PC-9 (cell line): ENCODE measurements at regions not wholly inside any gene's neighbourhood (a gene's known extent, or its start where the extent isn't known, plus 50 kb on each side); places are given as distances from the start of the nearest gene placed in this dataset.

Source experiments
- BruUV-seq: library from RNA; stranded (reverse); fragments of 400-500 nt; replicated peaks from 2 replicates; lab custom pipeline; 2021; lab: Mats Ljungman, UMichigan
- CTCF ChIA-PET: fragments of 300-600 bp; sonication (Branson Sonifier 250); formaldehyde crosslinking; loops from one replicate; lab custom pipeline; 2022; ENCODE audit warnings: antibody characterized with exemption; lab: Charles Lee
- POLR2A ChIA-PET: fragments of 300-600 bp; sonication (Branson Sonifier 250); formaldehyde crosslinking; loops from one replicate; lab custom pipeline; 2022; ENCODE audit warnings: antibody characterized with exemption; ENCODE audit not compliant: unreplicated experiment; lab: Charles Lee
- DNase-seq, 2 experiments: peaks; one replicate each; pipeline versions ENCODE4 v3.0.0 to v3.0.0-alpha.2; 2015 to 2022; ENCODE audit warnings: mixed read lengths in 1 of 2
- H2AFZ ChIP-seq: fragments of 200-600 bp; sonication (generic); 2 replicates; pipeline ENCODE4 v1.8.1; 2017; ENCODE audit warnings: antibody characterized with exemption
- H3F3A ChIP-seq: fragments of 200-600 bp; sonication (generic); 2 replicates; pipeline ENCODE4 v1.8.1; 2017; ENCODE audit warnings: antibody characterized with exemption, mild to moderate bottlenecking, low read depth; ENCODE audit not compliant: insufficient read depth
- H3K27ac ChIP-seq: fragments of 200-600 bp; sonication (generic); 2 replicates; pipeline ENCODE4 v1.6.1; 2016; ENCODE audit warnings: mixed run types
- H3K27me3 ChIP-seq: fragments of 200-600 bp; sonication (generic); 2 replicates; pipeline ENCODE4 v1.6.1; 2016; ENCODE audit warnings: low read depth, mixed run types; ENCODE audit not compliant: insufficient read depth
- H3K36me3 ChIP-seq: fragments of 200-600 bp; sonication (generic); 2 replicates; pipeline ENCODE4 v1.6.1; 2016; ENCODE audit warnings: low read depth, mixed run types
- H3K4me1 ChIP-seq: fragments of 200-600 bp; sonication (generic); replicated peaks from 2 replicates; pipeline ENCODE4 v1.6.1; 2016; ENCODE audit warnings: mixed run types; ENCODE audit not compliant: insufficient read depth
- H3K4me2 ChIP-seq: fragments of 200-600 bp; sonication (generic); 2 replicates; pipeline ENCODE4 v1.6.1; 2017; ENCODE audit warnings: mixed run types
- H3K4me3 ChIP-seq: fragments of 200-600 bp; sonication (generic); 2 replicates; pipeline ENCODE4 v1.6.1; 2016; ENCODE audit warnings: mixed run types
- H3K79me2 ChIP-seq: fragments of 200-600 bp; sonication (generic); 2 replicates; pipeline ENCODE4 v1.6.1; 2017; ENCODE audit warnings: low read depth, mixed run types
- H3K9me2 ChIP-seq: fragments of 200-600 bp; sonication (generic); 2 replicates; pipeline ENCODE4 v1.8.1; 2017; ENCODE audit warnings: mild to moderate bottlenecking; ENCODE audit not compliant: insufficient read depth
- H3K9me3 ChIP-seq: fragments of 200-600 bp; sonication (generic); 2 replicates; pipeline ENCODE4 v1.8.1; 2016; ENCODE audit warnings: low read depth; ENCODE audit not compliant: insufficient read depth
- H4K20me1 ChIP-seq: fragments of 200-600 bp; sonication (generic); 2 replicates; pipeline ENCODE4 v1.8.1; 2017; ENCODE audit not compliant: insufficient read depth
- EZH2 ChIP-seq: fragments of 200-600 bp; sonication (generic); IDR thresholded peaks from 2 replicates; pipeline ENCODE4 v1.8.0; 2017; ENCODE audit warnings: antibody characterized with exemption, low read depth
- intact Hi-C: fragments of 100-400 bp; cut with micrococcal nuclease; formaldehyde crosslinking; loops from one replicate; pipeline ENCODE4 v1.10.0; 2022; ENCODE audit not compliant: unreplicated experiment
- TF ChIP-seq, protein P1 (sequence below): fragments of 200-600 bp; sonication (generic); conservative IDR thresholded peaks from 2 replicates; pipeline ENCODE4 v1.6.1; 2017; ENCODE audit warnings: mixed run types, antibody characterized with exemption, mild to moderate bottlenecking, moderate library complexity

DNA sequence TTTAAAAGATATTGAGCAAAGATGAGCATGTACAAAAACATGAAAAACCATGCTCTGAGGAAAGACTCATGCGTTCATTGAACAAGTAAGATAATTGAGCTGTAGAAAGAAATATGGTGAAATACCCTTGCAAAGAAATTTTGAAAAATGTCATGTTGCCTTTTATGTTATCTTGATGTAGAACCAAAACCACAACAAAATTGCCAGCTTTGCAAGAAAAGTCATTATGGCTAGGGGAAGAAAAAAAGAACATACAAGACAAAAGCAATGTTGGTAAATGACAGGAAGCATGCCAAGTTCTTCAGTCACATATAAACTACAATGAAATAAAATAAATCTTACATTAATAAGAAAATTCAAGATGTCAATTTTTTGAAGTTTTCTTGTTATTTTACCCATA lies 368.0 kb downstream of the IRX1 start:
- Histone ChIP-seq H3K79me2 (no peaks in the 10 kb centered on the region), H3K4me2 (no peak overlapping the region), H4K20me1 (no peaks in the 10 kb centered on the region), H2AFZ (no peak overlapping the region), H3K27ac (no peak overlapping the region), H3K4me1 (no peaks in the 10 kb centered on the region), H3K27me3 (peaks cover 13% of the 10 kb centered on the region), H3K4me3 (no peak overlapping the region), H3K9me2 (no peaks in the 10 kb centered on the region), H3F3A (no peaks in the 10 kb centered on the region), H3K9me3 (no peaks in the 10 kb centered on the region), H3K36me3 (no peaks in the 10 kb centered on the region)
- ChIA-PET CTCF (no interaction called here), POLR2A (no interaction called here)
- DNase-seq: no peak
- TF ChIP-seq, protein P1, sequence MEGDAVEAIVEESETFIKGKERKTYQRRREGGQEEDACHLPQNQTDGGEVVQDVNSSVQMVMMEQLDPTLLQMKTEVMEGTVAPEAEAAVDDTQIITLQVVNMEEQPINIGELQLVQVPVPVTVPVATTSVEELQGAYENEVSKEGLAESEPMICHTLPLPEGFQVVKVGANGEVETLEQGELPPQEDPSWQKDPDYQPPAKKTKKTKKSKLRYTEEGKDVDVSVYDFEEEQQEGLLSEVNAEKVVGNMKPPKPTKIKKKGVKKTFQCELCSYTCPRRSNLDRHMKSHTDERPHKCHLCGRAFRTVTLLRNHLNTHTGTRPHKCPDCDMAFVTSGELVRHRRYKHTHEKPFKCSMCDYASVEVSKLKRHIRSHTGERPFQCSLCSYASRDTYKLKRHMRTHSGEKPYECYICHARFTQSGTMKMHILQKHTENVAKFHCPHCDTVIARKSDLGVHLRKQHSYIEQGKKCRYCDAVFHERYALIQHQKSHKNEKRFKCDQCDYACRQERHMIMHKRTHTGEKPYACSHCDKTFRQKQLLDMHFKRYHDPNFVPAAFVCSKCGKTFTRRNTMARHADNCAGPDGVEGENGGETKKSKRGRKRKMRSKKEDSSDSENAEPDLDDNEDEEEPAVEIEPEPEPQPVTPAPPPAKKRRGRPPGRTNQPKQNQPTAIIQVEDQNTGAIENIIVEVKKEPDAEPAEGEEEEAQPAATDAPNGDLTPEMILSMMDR: no peak
- TF ChIP-seq EZH2: no peak
- intact Hi-C loops: no loop called here
- BruUV-seq: no TSS peak

DNA sequence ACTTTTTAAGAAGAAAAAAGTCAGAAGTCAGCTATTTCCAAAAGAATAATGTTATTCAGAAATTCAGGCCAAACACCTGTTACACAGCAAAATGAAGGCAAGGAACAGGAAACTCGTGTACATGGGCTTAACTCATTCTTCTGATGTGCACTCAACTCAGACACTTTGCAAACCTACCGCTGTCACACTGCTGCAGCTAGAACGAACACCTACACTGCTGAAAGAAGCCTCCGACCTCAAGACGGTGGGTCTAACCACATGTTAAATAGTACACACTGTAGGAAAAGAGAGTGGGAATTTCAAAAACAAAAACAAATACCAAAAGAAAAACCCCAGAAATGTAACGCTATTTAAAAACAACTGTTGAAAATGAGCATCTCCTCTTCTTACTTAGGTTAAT lies 384.5 kb downstream of the IRX1 start:
- Histone ChIP-seq H3K27ac (no peak overlapping the region), H3K9me2 (no peaks in the 10 kb centered on the region; the same call in none of the 2 replicates), H3K36me3 (no peaks in the 10 kb centered on the region), H2AFZ (no peak overlapping the region), H3K4me2 (no peak overlapping the region), H3K79me2 (no peaks in the 10 kb centered on the region), H3K9me3 (no peaks in the 10 kb centered on the region; the same call in 1 of the 2 replicates), H3K4me3 (no peak overlapping the region), H3F3A (no peaks in the 10 kb centered on the region), H3K4me1 (no peaks in the 10 kb centered on the region), H3K27me3 (peaks cover 20% of the 10 kb centered on the region; the same call in 1 of the 2 replicates), H4K20me1 (no peaks in the 10 kb centered on the region)
- BruUV-seq: no TSS peak
- POLR2A ChIA-PET: no interaction called here
- intact Hi-C loops: no loop called here
- TF ChIP-seq, protein P1: no peak
- no peak for TF ChIP-seq EZH2
- CTCF ChIA-PET: no interaction called here
- no peak for DNase-seq

DNA sequence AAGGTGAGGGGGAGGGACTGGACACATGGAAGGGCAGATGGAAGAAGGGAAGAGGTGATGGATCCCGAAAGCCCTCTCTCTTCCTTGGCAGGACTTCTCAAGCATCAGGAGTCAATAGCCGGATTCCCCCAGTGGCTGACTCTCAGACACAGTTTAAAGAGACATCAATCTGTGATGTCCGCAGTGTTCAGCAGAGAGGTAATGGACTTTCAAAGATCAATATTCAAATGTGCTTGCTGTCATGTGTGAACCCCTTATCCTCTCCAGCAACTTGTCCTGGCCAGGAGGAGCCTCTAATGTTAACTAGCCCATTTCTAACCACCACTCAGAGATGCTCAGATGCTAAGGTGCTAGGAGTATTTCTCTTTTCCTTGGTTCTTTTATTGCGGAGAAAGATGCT lies 392.2 kb downstream of the IRX1 start:
- Histone ChIP-seq H3K9me3 (no peaks in the 10 kb centered on the region), H3K27me3 (peaks cover 54% of the 10 kb centered on the region), H3K79me2 (no peaks in the 10 kb centered on the region), H3K4me2 (no peak overlapping the region), H4K20me1 (no peaks in the 10 kb centered on the region), H3K4me3 (no peak overlapping the region), H2AFZ (no peak overlapping the region), H3K9me2 (no peaks in the 10 kb centered on the region; the same call in 1 of the 2 replicates), H3K36me3 (no peaks in the 10 kb centered on the region), H3K4me1 (no peaks in the 10 kb centered on the region), H3K27ac (no peak overlapping the region), H3F3A (no peaks in the 10 kb centered on the region)
- no peak for DNase-seq
- TF ChIP-seq, protein P1: no peak
- no peak for TF ChIP-seq EZH2
- ChIA-PET CTCF (no interaction called here), POLR2A (no interaction called here)
- no TSS peak for BruUV-seq
- intact Hi-C loops: no loop called here
